ENCODE measurements at regions not wholly inside any gene's neighbourhood (a gene's known extent, or its start where the extent isn't known, plus 50 kb on each side); places are given as distances from the start of the nearest gene placed in this dataset.
"Not testable (repeated sequence)": the region's sequence is repeated elsewhere in the genome, so short reads cannot be mapped to it uniquely, and the experiment has no call there.

GRCh38 chr6:97765461-97765860, 482.4 kb upstream of the MMS22L start:
- in situ Hi-C loops (cut with MboI; ENCODE audit: low pct_unique_long_range_greater_than_20kb, low sequenced_read_pairs): no loop called here
- no peak for DNase-seq

- in situ Hi-C loops (cut with MboI; ENCODE audit: low pct_unique_long_range_greater_than_20kb, low sequenced_read_pairs): no loop called here
- DNase-seq: no peak
Observed at GRCh38 chr6:97771372-97771771, 488.4 kb upstream of the MMS22L start.

GRCh38 chr6:97775012-97775411, 492.0 kb upstream of the MMS22L start:
- no peak for DNase-seq
- in situ Hi-C loops (cut with MboI; ENCODE audit: low pct_unique_long_range_greater_than_20kb, low sequenced_read_pairs): no loop called here

GRCh38 chr6:97778290-97779038, 495.4 kb upstream of the MMS22L start:
- no peak for DNase-seq
- in situ Hi-C loops (cut with MboI; ENCODE audit: low pct_unique_long_range_greater_than_20kb, low sequenced_read_pairs): no loop called here

GRCh38 chr6:97779039-97779766, 496.2 kb upstream of the MMS22L start:
- in situ Hi-C loops (cut with MboI; ENCODE audit: low pct_unique_long_range_greater_than_20kb, low sequenced_read_pairs); DNase-seq: not testable (repeated sequence)

GRCh38 chr6:97790926-97791590, 508.0 kb upstream of the MMS22L start:
- in situ Hi-C loops (cut with MboI; ENCODE audit: low pct_unique_long_range_greater_than_20kb, low sequenced_read_pairs): no loop called here
- DNase-seq: no peak

- in situ Hi-C loops (cut with MboI; ENCODE audit: low pct_unique_long_range_greater_than_20kb, low sequenced_read_pairs): no loop called here
- no peak for DNase-seq
Observed at GRCh38 chr6:97805596-97805995, 522.6 kb upstream of the MMS22L start.

GRCh38 chr6:97812940-97813339, 529.9 kb upstream of the MMS22L start:
- in situ Hi-C loops (cut with MboI; ENCODE audit: low pct_unique_long_range_greater_than_20kb, low sequenced_read_pairs): no loop called here
- DNase-seq: no peak

- in situ Hi-C loops (cut with MboI; ENCODE audit: low pct_unique_long_range_greater_than_20kb, low sequenced_read_pairs): no loop called here
- no peak for DNase-seq
Observed at GRCh38 chr6:97813889-97814567, 531.0 kb upstream of the MMS22L start.

GRCh38 chr6:97815301-97815812, 532.3 kb upstream of the MMS22L start:
- no peak for DNase-seq
- in situ Hi-C loops (cut with MboI; ENCODE audit: low pct_unique_long_range_greater_than_20kb, low sequenced_read_pairs): no loop called here

- in situ Hi-C loops (cut with MboI; ENCODE audit: low pct_unique_long_range_greater_than_20kb, low sequenced_read_pairs): no loop called here
- DNase-seq: no peak
Observed at GRCh38 chr6:97816526-97816925, 533.5 kb upstream of the MMS22L start.

- DNase-seq: no peak
- in situ Hi-C loops (cut with MboI; ENCODE audit: low pct_unique_long_range_greater_than_20kb, low sequenced_read_pairs): no loop called here
Observed at GRCh38 chr6:97819710-97820109, 536.7 kb upstream of the MMS22L start.

GRCh38 chr6:97820400-97820799, 537.4 kb upstream of the MMS22L start:
- in situ Hi-C loops (cut with MboI; ENCODE audit: low pct_unique_long_range_greater_than_20kb, low sequenced_read_pairs): no loop called here

GRCh38 chr6:97822632-97823031, 539.6 kb upstream of the MMS22L start:
- in situ Hi-C loops (cut with MboI; ENCODE audit: low pct_unique_long_range_greater_than_20kb, low sequenced_read_pairs): no loop called here

More at GRCh38 chr6:97820400-97820799, 537.4 kb upstream of the MMS22L start:
- DNase-seq: no peak

GRCh38 chr6:97841763-97842162, 558.7 kb upstream of the MMS22L start:
- in situ Hi-C loops (cut with MboI; ENCODE audit: low pct_unique_long_range_greater_than_20kb, low sequenced_read_pairs): no loop called here
- no peak for DNase-seq

More at GRCh38 chr6:97822632-97823031, 539.6 kb upstream of the MMS22L start:
- DNase-seq: no peak

GRCh38 chr6:97842521-97842920, 559.5 kb upstream of the MMS22L start:
- no peak for DNase-seq
- in situ Hi-C loops (cut with MboI; ENCODE audit: low pct_unique_long_range_greater_than_20kb, low sequenced_read_pairs): no loop called here

- in situ Hi-C loops (cut with MboI; ENCODE audit: low pct_unique_long_range_greater_than_20kb, low sequenced_read_pairs): no loop called here
Observed at GRCh38 chr6:97849390-97849789, 566.4 kb upstream of the MMS22L start.

GRCh38 chr6:97850458-97851212, 567.6 kb upstream of the MMS22L start:
- DNase-seq: no peak
- in situ Hi-C loops (cut with MboI; ENCODE audit: low pct_unique_long_range_greater_than_20kb, low sequenced_read_pairs): no loop called here

More at GRCh38 chr6:97849390-97849789, 566.4 kb upstream of the MMS22L start:
- DNase-seq: no peak

- DNase-seq: no peak
Observed at GRCh38 chr6:97863697-97864096, 580.7 kb upstream of the MMS22L start.

More at GRCh38 chr6:97863697-97864096, 580.7 kb upstream of the MMS22L start:
- in situ Hi-C loops (cut with MboI; ENCODE audit: low pct_unique_long_range_greater_than_20kb, low sequenced_read_pairs): no loop called here
